ENCODE measurements at regions not wholly inside any gene's neighbourhood (a gene's known extent, or its start where the extent isn't known, plus 50 kb on each side); places are given as distances from the start of the nearest gene placed in this dataset.
"Not testable (repeated sequence)": the region's sequence is repeated elsewhere in the genome, so short reads cannot be mapped to it uniquely, and the experiment has no call there.

GRCh38 chr1:195173753-195174152 lies 1434.5 kb downstream of the KCNT2 start:
- DNase-seq: no peak

GRCh38 chr1:195159795-195160194 lies 1448.4 kb downstream of the KCNT2 start:
- DNase-seq: not testable (repeated sequence)

- DNase-seq: no peak
These were observed 1450.1 kb downstream of the KCNT2 start for GRCh38 chr1:195158091-195158490.

- DNase-seq: no peak
These were observed 1455.1 kb downstream of the KCNT2 start for GRCh38 chr1:195153107-195153506.

- no peak for DNase-seq
These were observed 1457.5 kb downstream of the KCNT2 start for GRCh38 chr1:195150768-195151167.

- no peak for DNase-seq
These were observed 1466.9 kb downstream of the KCNT2 start for GRCh38 chr1:195141294-195141693.

GRCh38 chr1:195130598-195130997 lies 1477.6 kb downstream of the KCNT2 start:
- no peak for DNase-seq

- DNase-seq: no peak
These were observed 1485.7 kb downstream of the KCNT2 start for GRCh38 chr1:195122497-195122896.

GRCh38 chr1:195113471-195113870 lies 1494.8 kb downstream of the KCNT2 start:
- DNase-seq: no peak

- DNase-seq: no peak
These were observed 1502.5 kb downstream of the KCNT2 start for GRCh38 chr1:195105773-195106172.

- no peak for DNase-seq
These were observed 1503.0 kb downstream of the KCNT2 start for GRCh38 chr1:195105281-195105680.

GRCh38 chr1:195097316-195097715 lies 1510.9 kb downstream of the KCNT2 start:
- DNase-seq: no peak

- DNase-seq: no peak
These were observed 1512.2 kb downstream of the KCNT2 start for GRCh38 chr1:195096051-195096521.

- DNase-seq: no peak
These were observed 1523.0 kb downstream of the KCNT2 start for GRCh38 chr1:195085196-195085595.

GRCh38 chr1:195082183-195082582 lies 1526.1 kb downstream of the KCNT2 start:
- DNase-seq: no peak

- DNase-seq: no peak
These were observed 1531.6 kb downstream of the KCNT2 start for GRCh38 chr1:195076682-195077081.

GRCh38 chr1:195075973-195076372 lies 1532.3 kb downstream of the KCNT2 start:
- DNase-seq: no peak

GRCh38 chr1:195071461-195071860 lies 1536.8 kb downstream of the KCNT2 start:
- no peak for DNase-seq

- DNase-seq: no peak
These were observed 1542.8 kb downstream of the KCNT2 start for GRCh38 chr1:195065437-195065836.

GRCh38 chr1:195064358-195064757 lies 1543.9 kb downstream of the KCNT2 start:
- DNase-seq: no peak

- DNase-seq: no peak
These were observed 1554.0 kb downstream of the KCNT2 start for GRCh38 chr1:195054217-195054687.

- no peak for DNase-seq
These were observed 1554.8 kb downstream of the KCNT2 start for GRCh38 chr1:195053478-195053877.

- DNase-seq: no peak
These were observed 1560.5 kb downstream of the KCNT2 start for GRCh38 chr1:195047772-195048171.

GRCh38 chr1:195045072-195045471 lies 1563.2 kb downstream of the KCNT2 start:
- no peak for DNase-seq

- no peak for DNase-seq
These were observed 1577.4 kb downstream of the KCNT2 start for GRCh38 chr1:195030793-195031192.

GRCh38 chr1:195026792-195027191 lies 1581.4 kb downstream of the KCNT2 start:
- DNase-seq: no peak
